ENCODE measurements at regions not wholly inside any gene's neighbourhood (a gene's known extent, or its start where the extent isn't known, plus 50 kb on each side); places are given as distances from the start of the nearest gene placed in this dataset.

DNA sequence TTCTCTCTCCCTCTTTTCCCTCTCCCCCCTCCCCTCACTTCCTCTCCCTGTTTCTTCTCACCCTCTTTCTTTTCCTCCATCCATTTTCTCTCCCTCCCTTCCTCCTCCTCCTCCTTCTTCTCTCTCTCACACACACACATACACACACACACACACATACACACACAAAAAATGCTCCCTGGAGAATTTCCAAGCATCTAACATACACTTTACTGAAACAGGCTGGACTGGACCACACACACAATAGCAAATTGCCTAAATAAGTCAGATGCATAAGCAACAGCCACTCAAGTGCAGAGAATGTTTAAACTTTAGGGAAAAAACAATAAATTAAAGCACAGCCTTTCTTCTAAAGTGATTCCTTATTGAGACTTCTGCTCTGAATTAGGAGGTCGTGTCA lies 267.7 kb downstream of the FGFR2 start:
- Histone ChIP-seq H4K20me1 (ENCODE audit: insufficient read depth) (no peaks in the 10 kb centered on the region), H3K9me3 (no peaks in the 10 kb centered on the region), H3K4me3 (ENCODE audit: low read depth in 2 of 2, low read length in 1 of 2) (no peak overlapping the region), H3K27ac (ENCODE audit: low read depth in 2 of 2, low read length in 1 of 2) (no peak overlapping the region), H3K36me3 (replicated peaks in 1 of 2; ENCODE audit: control insufficient read depth in 1 of 2, insufficient read depth in 2 of 2, low read length in 1 of 2) (no peaks in the 10 kb centered on the region), H3K27me3 (ENCODE audit: insufficient read depth) (no peaks in the 10 kb centered on the region), H3K9ac (no peak overlapping the region), H3K9me2 (no peaks in the 10 kb centered on the region), H3K4me2 (no peak overlapping the region), H3K79me2 (ENCODE audit: insufficient read depth) (no peaks in the 10 kb centered on the region), H2AFZ (ENCODE audit: low read depth) (no peak overlapping the region), H3F3A (replicated peaks; ENCODE audit: insufficient read depth) (no peaks in the 10 kb centered on the region), H3K4me1 (ENCODE audit: control insufficient read depth in 1 of 2, insufficient read depth in 2 of 2, low read depth in 1 of 2, low read length in 1 of 2) (no peaks in the 10 kb centered on the region)
- CTCF ChIA-PET: no interaction called here
- WGBS (ENCODE audit: low lambda C conversion rate): 0% methylated on average over 1 of the region's 1 CpG
- POLR2A ChIA-PET: no interaction called here
- DNase-seq: no peak
- TF ChIP-seq EZH2phosphoT487 (IDR thresholded peaks at IDR 0.05; ENCODE audit: borderline replicate concordance, low read depth) (no peak), FOSL2 (IDR thresholded peaks at IDR 0.05; ENCODE audit: borderline replicate concordance, low read depth) (no peak), NRF1 (IDR thresholded peaks at IDR 0.05; ENCODE audit: low read depth, low read length) (no peak), ELF1 (IDR thresholded peaks at IDR 0.05) (no peak), RCOR1 (IDR thresholded peaks at IDR 0.05; ENCODE audit: low read length) (no peak), NFIC (IDR thresholded peaks at IDR 0.05; ENCODE audit: borderline replicate concordance) (no peak), FOXM1 (IDR thresholded peaks at IDR 0.05; ENCODE audit: low read depth) (no peak), RAD21 (IDR thresholded peaks at IDR 0.05; ENCODE audit: low read length) (no peak), SMC3 (IDR thresholded peaks at IDR 0.05; ENCODE audit: low read depth, low read length) (no peak)
- TF ChIP-seq, protein P1, sequence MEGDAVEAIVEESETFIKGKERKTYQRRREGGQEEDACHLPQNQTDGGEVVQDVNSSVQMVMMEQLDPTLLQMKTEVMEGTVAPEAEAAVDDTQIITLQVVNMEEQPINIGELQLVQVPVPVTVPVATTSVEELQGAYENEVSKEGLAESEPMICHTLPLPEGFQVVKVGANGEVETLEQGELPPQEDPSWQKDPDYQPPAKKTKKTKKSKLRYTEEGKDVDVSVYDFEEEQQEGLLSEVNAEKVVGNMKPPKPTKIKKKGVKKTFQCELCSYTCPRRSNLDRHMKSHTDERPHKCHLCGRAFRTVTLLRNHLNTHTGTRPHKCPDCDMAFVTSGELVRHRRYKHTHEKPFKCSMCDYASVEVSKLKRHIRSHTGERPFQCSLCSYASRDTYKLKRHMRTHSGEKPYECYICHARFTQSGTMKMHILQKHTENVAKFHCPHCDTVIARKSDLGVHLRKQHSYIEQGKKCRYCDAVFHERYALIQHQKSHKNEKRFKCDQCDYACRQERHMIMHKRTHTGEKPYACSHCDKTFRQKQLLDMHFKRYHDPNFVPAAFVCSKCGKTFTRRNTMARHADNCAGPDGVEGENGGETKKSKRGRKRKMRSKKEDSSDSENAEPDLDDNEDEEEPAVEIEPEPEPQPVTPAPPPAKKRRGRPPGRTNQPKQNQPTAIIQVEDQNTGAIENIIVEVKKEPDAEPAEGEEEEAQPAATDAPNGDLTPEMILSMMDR (IDR thresholded peaks at IDR 0.05): no peak
- TF ChIP-seq, protein P2, sequence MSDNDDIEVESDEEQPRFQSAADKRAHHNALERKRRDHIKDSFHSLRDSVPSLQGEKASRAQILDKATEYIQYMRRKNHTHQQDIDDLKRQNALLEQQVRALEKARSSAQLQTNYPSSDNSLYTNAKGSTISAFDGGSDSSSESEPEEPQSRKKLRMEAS (IDR thresholded peaks at IDR 0.05; ENCODE audit: low read depth): no peak
- TF ChIP-seq, protein P3, sequence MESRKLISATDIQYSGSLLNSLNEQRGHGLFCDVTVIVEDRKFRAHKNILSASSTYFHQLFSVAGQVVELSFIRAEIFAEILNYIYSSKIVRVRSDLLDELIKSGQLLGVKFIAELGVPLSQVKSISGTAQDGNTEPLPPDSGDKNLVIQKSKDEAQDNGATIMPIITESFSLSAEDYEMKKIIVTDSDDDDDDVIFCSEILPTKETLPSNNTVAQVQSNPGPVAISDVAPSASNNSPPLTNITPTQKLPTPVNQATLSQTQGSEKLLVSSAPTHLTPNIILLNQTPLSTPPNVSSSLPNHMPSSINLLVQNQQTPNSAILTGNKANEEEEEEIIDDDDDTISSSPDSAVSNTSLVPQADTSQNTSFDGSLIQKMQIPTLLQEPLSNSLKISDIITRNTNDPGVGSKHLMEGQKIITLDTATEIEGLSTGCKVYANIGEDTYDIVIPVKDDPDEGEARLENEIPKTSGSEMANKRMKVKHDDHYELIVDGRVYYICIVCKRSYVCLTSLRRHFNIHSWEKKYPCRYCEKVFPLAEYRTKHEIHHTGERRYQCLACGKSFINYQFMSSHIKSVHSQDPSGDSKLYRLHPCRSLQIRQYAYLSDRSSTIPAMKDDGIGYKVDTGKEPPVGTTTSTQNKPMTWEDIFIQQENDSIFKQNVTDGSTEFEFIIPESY (IDR thresholded peaks at IDR 0.05; ENCODE audit: borderline replicate concordance, low read depth): no peak

DNA sequence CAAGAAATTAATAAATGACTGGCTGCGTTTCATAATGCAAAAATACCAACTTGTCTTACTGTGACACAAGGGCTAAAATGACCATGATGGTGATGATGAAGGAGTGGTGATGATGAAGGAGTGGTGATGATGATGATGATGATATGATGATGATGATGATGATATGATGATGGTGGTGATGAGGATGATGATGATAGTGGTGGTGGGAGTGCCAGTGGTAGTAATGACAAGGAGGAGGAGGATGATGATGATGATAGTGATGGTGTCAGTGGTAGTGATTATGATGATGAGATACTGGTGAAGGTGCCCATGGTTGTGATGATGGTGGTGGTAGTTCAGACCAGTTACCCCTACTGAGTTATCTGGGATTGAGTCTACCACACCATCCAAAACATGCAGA lies 265.9 kb downstream of the FGFR2 start:
- CTCF ChIA-PET: no interaction called here
- DNase-seq: no peak
- TF ChIP-seq ELF1 (IDR thresholded peaks at IDR 0.05): no peak
- TF ChIP-seq, protein P3 (IDR thresholded peaks at IDR 0.05; ENCODE audit: borderline replicate concordance, low read depth): no peak
- no peak for TF ChIP-seq RFX5 (IDR thresholded peaks at IDR 0.05; ENCODE audit: low read length)
- TF ChIP-seq, protein P4, sequence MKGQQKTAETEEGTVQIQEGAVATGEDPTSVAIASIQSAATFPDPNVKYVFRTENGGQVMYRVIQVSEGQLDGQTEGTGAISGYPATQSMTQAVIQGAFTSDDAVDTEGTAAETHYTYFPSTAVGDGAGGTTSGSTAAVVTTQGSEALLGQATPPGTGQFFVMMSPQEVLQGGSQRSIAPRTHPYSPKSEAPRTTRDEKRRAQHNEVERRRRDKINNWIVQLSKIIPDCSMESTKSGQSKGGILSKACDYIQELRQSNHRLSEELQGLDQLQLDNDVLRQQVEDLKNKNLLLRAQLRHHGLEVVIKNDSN (IDR thresholded peaks at IDR 0.05; ENCODE audit: borderline replicate concordance, low read depth): no peak
- TF ChIP-seq GABPA (IDR thresholded peaks at IDR 0.05; ENCODE audit: low read depth): no peak
- TF ChIP-seq YY1 (IDR thresholded peaks at IDR 0.05; ENCODE audit: low read depth): no peak
- TF ChIP-seq SIN3A (IDR thresholded peaks at IDR 0.05; ENCODE audit: borderline replicate concordance, low read depth, low read length): no peak
- no peak for TF ChIP-seq GATA2 (CRISPR knock-in tag; IDR thresholded peaks at IDR 0.05)
- TF ChIP-seq, protein P5, sequence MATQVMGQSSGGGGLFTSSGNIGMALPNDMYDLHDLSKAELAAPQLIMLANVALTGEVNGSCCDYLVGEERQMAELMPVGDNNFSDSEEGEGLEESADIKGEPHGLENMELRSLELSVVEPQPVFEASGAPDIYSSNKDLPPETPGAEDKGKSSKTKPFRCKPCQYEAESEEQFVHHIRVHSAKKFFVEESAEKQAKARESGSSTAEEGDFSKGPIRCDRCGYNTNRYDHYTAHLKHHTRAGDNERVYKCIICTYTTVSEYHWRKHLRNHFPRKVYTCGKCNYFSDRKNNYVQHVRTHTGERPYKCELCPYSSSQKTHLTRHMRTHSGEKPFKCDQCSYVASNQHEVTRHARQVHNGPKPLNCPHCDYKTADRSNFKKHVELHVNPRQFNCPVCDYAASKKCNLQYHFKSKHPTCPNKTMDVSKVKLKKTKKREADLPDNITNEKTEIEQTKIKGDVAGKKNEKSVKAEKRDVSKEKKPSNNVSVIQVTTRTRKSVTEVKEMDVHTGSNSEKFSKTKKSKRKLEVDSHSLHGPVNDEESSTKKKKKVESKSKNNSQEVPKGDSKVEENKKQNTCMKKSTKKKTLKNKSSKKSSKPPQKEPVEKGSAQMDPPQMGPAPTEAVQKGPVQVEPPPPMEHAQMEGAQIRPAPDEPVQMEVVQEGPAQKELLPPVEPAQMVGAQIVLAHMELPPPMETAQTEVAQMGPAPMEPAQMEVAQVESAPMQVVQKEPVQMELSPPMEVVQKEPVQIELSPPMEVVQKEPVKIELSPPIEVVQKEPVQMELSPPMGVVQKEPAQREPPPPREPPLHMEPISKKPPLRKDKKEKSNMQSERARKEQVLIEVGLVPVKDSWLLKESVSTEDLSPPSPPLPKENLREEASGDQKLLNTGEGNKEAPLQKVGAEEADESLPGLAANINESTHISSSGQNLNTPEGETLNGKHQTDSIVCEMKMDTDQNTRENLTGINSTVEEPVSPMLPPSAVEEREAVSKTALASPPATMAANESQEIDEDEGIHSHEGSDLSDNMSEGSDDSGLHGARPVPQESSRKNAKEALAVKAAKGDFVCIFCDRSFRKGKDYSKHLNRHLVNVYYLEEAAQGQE (IDR thresholded peaks at IDR 0.05; ENCODE audit: low read depth, low read length): no peak
- no peak for TF ChIP-seq RAD21 (IDR thresholded peaks at IDR 0.05; ENCODE audit: low read length)

More for the DNA sequence above, 265.9 kb downstream of the FGFR2 start:
- POLR2A ChIA-PET: no interaction called here
- H2AFZ ChIP-seq (ENCODE audit: low read depth): no peak overlapping the region
- no peaks in the 10 kb centered on the region for H4K20me1 ChIP-seq (ENCODE audit: insufficient read depth)
- 14% methylated on average over 1 of the region's 1 CpG for WGBS (ENCODE audit: low lambda C conversion rate)
- H3K4me2 ChIP-seq: no peak overlapping the region
- no peaks in the 10 kb centered on the region for H3F3A ChIP-seq (replicated peaks; ENCODE audit: insufficient read depth)
- no peaks in the 10 kb centered on the region for H3K9me3 ChIP-seq
- H3K36me3 ChIP-seq (replicated peaks in 1 of 2; ENCODE audit: control insufficient read depth in 1 of 2, insufficient read depth in 2 of 2, low read length in 1 of 2): no peaks in the 10 kb centered on the region
- H3K27ac ChIP-seq (ENCODE audit: low read depth in 2 of 2, low read length in 1 of 2): no peak overlapping the region
- no peaks in the 10 kb centered on the region for H3K4me1 ChIP-seq (ENCODE audit: control insufficient read depth in 1 of 2, insufficient read depth in 2 of 2, low read depth in 1 of 2, low read length in 1 of 2)
- H3K27me3 ChIP-seq (ENCODE audit: insufficient read depth): no peaks in the 10 kb centered on the region
- no peak overlapping the region for H3K4me3 ChIP-seq (ENCODE audit: low read depth in 2 of 2, low read length in 1 of 2)
- H3K9me2 ChIP-seq: no peaks in the 10 kb centered on the region
- H3K9ac ChIP-seq: no peak overlapping the region
- H3K79me2 ChIP-seq (ENCODE audit: insufficient read depth): no peaks in the 10 kb centered on the region

Data from SK-N-SH (cell line).